ENCODE measurements at regions not wholly inside any gene's neighbourhood (a gene's known extent, or its start where the extent isn't known, plus 50 kb on each side); places are given as distances from the start of the nearest gene placed in this dataset.
A peak's percentile ranks its signal among the peaks of the same experiment; 100 is the strongest.

DNA sequence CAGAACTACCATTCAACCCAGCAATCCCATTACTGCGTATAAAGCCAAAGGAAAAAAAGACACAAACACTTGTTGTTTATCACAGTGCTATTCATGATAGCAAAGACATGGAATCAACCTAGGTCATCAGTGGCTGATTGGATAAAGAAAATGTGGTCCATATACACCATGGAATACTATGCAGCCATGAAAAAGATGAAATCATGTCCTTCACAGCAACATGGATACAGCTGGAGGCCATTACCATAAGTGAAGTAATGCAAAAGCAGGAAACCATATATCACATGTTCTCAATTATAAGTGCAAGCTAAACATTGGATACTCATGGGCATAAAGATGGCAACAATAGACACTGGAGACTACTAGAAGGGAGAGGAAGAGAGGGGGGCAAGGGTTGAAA lies 299.6 kb downstream of the ADGRG6 start:
- Mint-ChIP-seq H3K27me3 (ENCODE audit: low read depth) (peaks cover 29% of the 10 kb centered on the region), H3K4me3 (ENCODE audit: unreplicated experiment) (no peak overlapping the region), H3K27ac (ENCODE audit: unreplicated experiment) (no peak overlapping the region), H3K9me3 (ENCODE audit: low read depth) (no peaks in the 10 kb centered on the region), H3K36me3 (ENCODE audit: low read depth) (no peaks in the 10 kb centered on the region), H3K4me1 (ENCODE audit: low read depth) (peaks cover 9% of the 10 kb centered on the region)
- DNase-seq (ENCODE audit: low spot score): no peak
- no peak for TF ChIP-seq CTCF (IDR thresholded peaks at IDR 0.05)

DNA sequence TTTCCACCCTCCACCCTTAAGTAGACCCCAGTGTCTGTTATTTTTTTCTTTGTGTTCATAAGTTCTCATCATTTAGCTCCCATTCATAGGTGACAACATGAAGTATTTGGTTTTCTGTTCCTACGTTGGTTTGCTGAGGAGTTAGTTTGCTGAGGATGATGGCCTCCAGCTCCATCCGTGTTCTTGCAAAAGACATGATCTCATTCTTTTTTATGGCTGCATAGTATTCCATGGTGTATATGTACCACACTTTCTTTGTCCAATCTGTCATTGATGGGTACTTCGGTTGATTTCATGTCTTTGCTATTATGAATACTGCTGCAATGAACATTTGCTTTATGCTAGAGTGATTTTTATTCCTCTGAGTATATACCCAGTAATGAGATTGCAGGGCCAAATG lies 301.2 kb downstream of the ADGRG6 start:
- Mint-ChIP-seq H3K4me1 (ENCODE audit: low read depth) (peaks cover 10% of the 10 kb centered on the region), H3K36me3 (ENCODE audit: low read depth) (no peaks in the 10 kb centered on the region), H3K27ac (ENCODE audit: unreplicated experiment) (no peak overlapping the region), H3K9me3 (ENCODE audit: low read depth) (no peaks in the 10 kb centered on the region), H3K4me3 (ENCODE audit: unreplicated experiment) (no peak overlapping the region), H3K27me3 (ENCODE audit: low read depth) (peaks cover 21% of the 10 kb centered on the region)
- no peak for TF ChIP-seq CTCF (IDR thresholded peaks at IDR 0.05)
- DNase-seq (ENCODE audit: low spot score): no peak

DNA sequence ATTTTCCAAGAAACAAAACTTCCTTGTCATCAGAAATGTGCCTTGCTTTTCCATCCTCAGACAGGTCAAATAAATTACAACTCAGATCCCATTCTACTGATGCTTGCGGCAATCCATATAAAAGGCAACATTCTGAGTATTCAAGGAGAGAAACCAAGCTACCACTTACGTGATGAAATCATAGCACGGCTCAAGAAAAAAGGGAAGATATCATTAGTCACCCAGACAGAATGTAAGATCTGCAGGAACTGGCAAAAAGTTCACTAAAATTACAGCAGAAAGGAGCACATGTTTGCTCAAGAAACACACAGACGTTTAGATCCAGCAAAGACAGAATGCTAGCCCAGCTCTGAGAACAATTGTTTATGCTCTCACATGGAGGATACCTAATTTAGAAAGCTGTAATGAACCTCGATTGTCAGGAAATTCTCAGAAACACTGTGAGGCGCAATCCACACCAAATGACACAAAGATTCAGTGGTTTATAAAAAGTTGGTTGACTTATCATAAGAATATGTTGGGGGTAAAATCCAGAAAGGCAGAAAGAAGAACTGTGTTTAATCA lies 304.2 kb downstream of the ADGRG6 start:
- H3K36me3 Mint-ChIP-seq (ENCODE audit: low read depth): no peaks in the 10 kb centered on the region
- no peak overlapping the region for H3K4me3 Mint-ChIP-seq (ENCODE audit: unreplicated experiment)
- DNase-seq (ENCODE audit: low spot score): no peak
- H3K9me3 Mint-ChIP-seq (ENCODE audit: low read depth): no peaks in the 10 kb centered on the region
- TF ChIP-seq CTCF (IDR thresholded peaks at IDR 0.05): no peak
- H3K27me3 Mint-ChIP-seq (ENCODE audit: low read depth): peaks cover 10% of the 10 kb centered on the region
- H3K27ac Mint-ChIP-seq (ENCODE audit: unreplicated experiment): peak overlapping the region; percentile 79
- peaks cover 10% of the 10 kb centered on the region for H3K4me1 Mint-ChIP-seq (ENCODE audit: low read depth)

DNA sequence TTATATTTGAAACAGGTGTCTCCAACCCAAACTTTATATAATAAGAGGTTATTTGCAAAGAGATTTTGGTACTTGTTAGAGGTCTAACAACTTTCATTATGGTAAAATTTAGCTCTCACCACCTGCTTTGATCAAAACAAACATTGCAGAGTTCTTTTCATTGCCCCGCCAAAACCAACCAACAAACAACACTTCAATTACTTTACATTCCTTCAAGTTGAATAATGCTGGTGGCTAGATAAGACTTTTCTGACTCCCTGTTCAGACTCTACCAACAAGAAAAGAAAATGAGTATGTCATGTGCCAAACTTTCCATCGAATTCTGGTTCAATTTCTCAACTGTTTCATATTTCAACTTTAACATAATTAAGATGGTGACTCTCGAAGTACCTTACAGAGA lies 311.1 kb downstream of the ADGRG6 start:
- Mint-ChIP-seq H3K4me3 (ENCODE audit: unreplicated experiment) (no peak overlapping the region), H3K27ac (ENCODE audit: unreplicated experiment) (no peak overlapping the region), H3K4me1 (ENCODE audit: low read depth) (no peaks in the 10 kb centered on the region), H3K9me3 (ENCODE audit: low read depth) (peaks cover 11% of the 10 kb centered on the region), H3K36me3 (ENCODE audit: low read depth) (no peaks in the 10 kb centered on the region), H3K27me3 (ENCODE audit: low read depth) (peaks cover 28% of the 10 kb centered on the region)
- no peak for TF ChIP-seq CTCF (IDR thresholded peaks at IDR 0.05)
- DNase-seq (ENCODE audit: low spot score): no peak

DNA sequence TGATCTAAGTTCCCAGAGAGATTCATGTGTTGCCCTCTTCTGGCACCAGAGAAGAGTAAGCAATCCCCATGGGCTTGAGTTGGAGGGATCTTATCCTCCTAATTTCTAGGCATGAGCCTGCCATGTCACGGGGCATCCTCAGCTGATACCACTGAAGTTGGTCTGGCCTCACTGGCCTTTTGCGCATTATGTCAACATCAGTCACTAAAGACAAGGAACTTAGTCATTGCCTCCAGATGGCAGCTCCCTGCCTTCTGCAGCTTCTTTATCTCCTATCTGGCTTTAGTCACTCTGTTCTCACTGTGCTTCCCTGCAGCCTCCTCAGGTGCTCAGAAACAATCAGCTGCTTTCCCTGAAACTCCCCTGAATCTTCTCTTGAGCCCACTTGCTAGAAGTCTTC lies 312.2 kb downstream of the ADGRG6 start:
- Mint-ChIP-seq H3K36me3 (ENCODE audit: low read depth) (no peaks in the 10 kb centered on the region), H3K4me1 (ENCODE audit: low read depth) (no peaks in the 10 kb centered on the region), H3K27ac (ENCODE audit: unreplicated experiment) (no peak overlapping the region), H3K27me3 (ENCODE audit: low read depth) (peaks cover 33% of the 10 kb centered on the region), H3K9me3 (ENCODE audit: low read depth) (peaks cover 11% of the 10 kb centered on the region), H3K4me3 (ENCODE audit: unreplicated experiment) (no peak overlapping the region)
- no peak for DNase-seq (ENCODE audit: low spot score)
- TF ChIP-seq CTCF (IDR thresholded peaks at IDR 0.05): no peak
